Stimulated activated CD4-positive, alpha-beta T cell treated with anti-CD3 and anti-CD28 coated beads, Interleukin-12 subunit alpha, Interleukin-12 subunit beta, amount 100 ng/mL, for 48 hours (primary cell): ENCODE measurements at regions not wholly inside any gene's neighbourhood (a gene's known extent, or its start where the extent isn't known, plus 50 kb on each side); places are given as distances from the start of the nearest gene placed in this dataset.
"Not testable (repeated sequence)": the region's sequence is repeated elsewhere in the genome, so short reads cannot be mapped to it uniquely, and the experiment has no call there.

Experiments
- DNase-seq, 3 donors: peaks; one replicate each; pipeline ENCODE4 v3.0.0-alpha.2; 2020; ENCODE audit warnings: low read depth in 2 of 3, low spot score in 1 of 3

- DNase-seq = no peak
Measured at GRCh38 chr12:40431169-40431568, 206.4 kb downstream of the LRRK2 start.

- no peak for DNase-seq
Measured at GRCh38 chr12:40435251-40435650, 210.5 kb downstream of the LRRK2 start.

GRCh38 chr12:40435951-40436350 lies 211.2 kb downstream of the LRRK2 start:
- DNase-seq = no peak

DNA sequence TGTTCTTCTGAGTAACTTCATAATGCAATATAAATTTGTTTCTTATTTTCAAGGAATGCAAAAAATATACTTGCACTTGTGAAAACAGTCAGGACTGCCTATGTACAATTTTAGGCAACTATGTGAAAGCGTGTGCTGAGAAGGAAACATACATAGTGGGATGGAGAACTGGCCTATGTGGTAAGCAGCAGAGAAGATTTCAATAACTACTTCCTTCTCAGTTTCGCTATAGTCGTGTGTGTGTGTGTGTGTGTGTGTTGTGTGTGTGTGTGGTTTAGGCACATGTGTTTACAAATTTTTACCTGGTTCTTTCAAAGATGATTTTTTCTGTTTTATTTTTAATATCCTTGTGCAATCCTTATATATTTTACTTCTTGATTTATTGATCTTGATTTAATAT lies 211.8 kb downstream of the LRRK2 start:
- no peak for DNase-seq

- no peak for DNase-seq
Measured at GRCh38 chr12:40439771-40440492, 215.1 kb downstream of the LRRK2 start.

GRCh38 chr12:40444174-40444573 lies 219.4 kb downstream of the LRRK2 start:
- no peak for DNase-seq

GRCh38 chr12:40446385-40446784 lies 221.6 kb downstream of the LRRK2 start:
- no peak for DNase-seq

- DNase-seq = not testable (repeated sequence)
Measured at GRCh38 chr12:40448523-40448922, 223.7 kb downstream of the LRRK2 start.

- DNase-seq = no peak
Measured at GRCh38 chr12:40451661-40452060, 226.9 kb downstream of the LRRK2 start.

- no peak for DNase-seq
Measured at GRCh38 chr12:40464121-40464520, 228.1 kb upstream of the CNTN1 start.

GRCh38 chr12:40469736-40470135 lies 222.5 kb upstream of the CNTN1 start:
- DNase-seq = no peak

GRCh38 chr12:40473962-40474361 lies 218.3 kb upstream of the CNTN1 start:
- DNase-seq = no peak

GRCh38 chr12:40474630-40475029 lies 217.6 kb upstream of the CNTN1 start:
- DNase-seq = no peak

DNA sequence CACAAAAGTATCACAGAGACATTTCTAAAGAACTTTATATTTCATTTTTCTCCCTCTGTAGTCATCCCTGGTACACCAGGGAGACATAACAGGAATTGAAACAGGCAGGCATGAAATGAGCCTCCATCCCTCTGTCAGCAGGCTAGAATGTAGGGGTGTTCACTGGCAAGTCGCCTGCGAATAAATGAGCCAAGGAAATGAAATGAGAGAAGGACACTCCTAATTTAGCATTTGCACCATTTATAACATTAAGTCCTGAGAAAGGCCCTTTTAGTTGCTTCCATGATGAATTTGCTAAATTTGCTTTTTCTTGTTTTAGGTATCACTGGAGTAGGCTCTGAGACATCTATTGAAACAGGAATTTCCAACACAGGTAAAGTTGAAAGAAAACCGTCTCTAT lies 192.4 kb upstream of the CNTN1 start:
- no peak for DNase-seq

GRCh38 chr12:40502322-40502721 lies 189.9 kb upstream of the CNTN1 start:
- no peak for DNase-seq

- no peak for DNase-seq
Measured at GRCh38 chr12:40505327-40505726, 186.9 kb upstream of the CNTN1 start.

DNA sequence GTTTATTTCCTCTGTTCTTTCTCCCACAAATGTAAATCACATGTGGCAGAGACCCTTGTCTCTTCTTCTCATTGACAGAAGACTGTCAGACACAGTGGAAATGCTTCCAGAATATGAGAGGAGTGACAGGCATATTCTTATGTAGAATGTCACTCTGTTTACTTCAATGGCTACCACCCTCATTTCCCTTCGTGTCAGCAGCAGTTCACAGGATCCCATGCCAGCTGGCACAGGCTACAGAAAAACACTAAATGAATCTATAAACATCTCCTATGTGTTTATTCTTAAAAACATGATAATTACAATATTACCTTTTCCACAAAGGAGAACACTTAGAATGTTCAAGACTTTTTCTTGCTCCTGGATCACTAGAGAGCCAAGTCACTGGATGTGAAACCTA lies 183.8 kb upstream of the CNTN1 start:
- DNase-seq = no peak

- no peak for DNase-seq
Measured at GRCh38 chr12:40511341-40511740, 180.9 kb upstream of the CNTN1 start.

- no peak for DNase-seq
Measured at GRCh38 chr12:40515041-40515816, 177.0 kb upstream of the CNTN1 start.

DNA sequence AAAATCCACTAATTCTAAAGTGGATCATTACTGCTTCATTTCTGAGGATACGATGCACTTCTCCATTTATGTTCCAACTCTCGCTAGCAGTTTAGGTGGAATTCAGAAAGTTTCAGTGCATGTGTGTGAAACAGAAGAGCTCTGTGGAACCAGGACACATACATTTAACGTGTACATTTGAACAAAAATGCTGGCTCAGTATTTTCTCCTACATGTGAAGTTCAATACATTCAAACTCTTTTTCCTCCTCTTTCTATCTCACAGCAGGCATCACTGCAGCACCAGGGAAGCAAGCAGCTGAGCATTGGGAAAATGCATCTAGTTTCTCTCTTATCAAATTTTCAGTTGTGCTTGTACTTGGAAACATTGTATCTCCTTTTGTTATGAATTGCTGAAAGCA lies 169.4 kb upstream of the CNTN1 start:
- DNase-seq = no peak

- DNase-seq = no peak
Measured at GRCh38 chr12:40525054-40525453, 167.2 kb upstream of the CNTN1 start.

GRCh38 chr12:40534828-40535227 lies 157.4 kb upstream of the CNTN1 start:
- no peak for DNase-seq

GRCh38 chr12:40551466-40551865 lies 140.8 kb upstream of the CNTN1 start:
- no peak for DNase-seq
